ENCODE measurements at regions not wholly inside any gene's neighbourhood (a gene's known extent, or its start where the extent isn't known, plus 50 kb on each side); places are given as distances from the start of the nearest gene placed in this dataset.

GRCh38 chr3:132222868-132223538 is 94.2 kb upstream of the ACP3 start:
- H3K4me2 ChIP-seq: no peak overlapping the region
- no peak for TF ChIP-seq EZH2 (IDR thresholded peaks at IDR 0.05)
- H3K4me3 ChIP-seq: no peak overlapping the region
- Mint-ChIP-seq H3K36me3 (peaks cover 2% of the 10 kb centered on the region), H3K27ac (no peak overlapping the region), H3K4me1 (peaks cover 2% of the 10 kb centered on the region), H3K4me3 (no peak overlapping the region), H3K27me3 (ENCODE audit: insufficient read depth, low read depth) (no peaks in the 10 kb centered on the region), H3K9me3 (no peaks in the 10 kb centered on the region)
- DNase-seq (ENCODE audit: low spot score): peak; percentile 20
- no peak overlapping the region for H3K9ac ChIP-seq
- H3K9me3 ChIP-seq (ENCODE audit: low read depth): no peaks in the 10 kb centered on the region
- no peaks in the 10 kb centered on the region for H3K79me2 ChIP-seq (ENCODE audit: low read depth)
- H3F3A ChIP-seq (ENCODE audit: low read depth): no peaks in the 10 kb centered on the region
- H3K27ac ChIP-seq: no peak overlapping the region
- no peaks in the 10 kb centered on the region for H4K20me1 ChIP-seq (ENCODE audit: low read depth)
- no peak overlapping the region for H2AFZ ChIP-seq (replicated peaks)
- no peaks in the 10 kb centered on the region for H3K27me3 ChIP-seq
- H3K36me3 ChIP-seq: no peaks in the 10 kb centered on the region
- peaks cover 5% of the 10 kb centered on the region for H3K4me1 ChIP-seq

- no peak for TF ChIP-seq EZH2 (IDR thresholded peaks at IDR 0.05)
- H3K4me2 ChIP-seq: no peak overlapping the region
- no peaks in the 10 kb centered on the region for H3K79me2 ChIP-seq (ENCODE audit: low read depth)
- H3K27me3 Mint-ChIP-seq (ENCODE audit: insufficient read depth, low read depth): no peaks in the 10 kb centered on the region
- peaks cover 5% of the 10 kb centered on the region for H3K4me1 ChIP-seq
- no peaks in the 10 kb centered on the region for H3K36me3 ChIP-seq
- H3K9me3 ChIP-seq (ENCODE audit: low read depth): no peaks in the 10 kb centered on the region
- no peaks in the 10 kb centered on the region for H3F3A ChIP-seq (ENCODE audit: low read depth)
- no peak overlapping the region for H3K27ac Mint-ChIP-seq
- no peaks in the 10 kb centered on the region for H3K27me3 ChIP-seq
- peaks cover 2% of the 10 kb centered on the region for H3K36me3 Mint-ChIP-seq
- H3K27ac ChIP-seq: no peak overlapping the region
- no peak for DNase-seq (ENCODE audit: low spot score)
- H3K9me3 Mint-ChIP-seq: no peaks in the 10 kb centered on the region
- no peaks in the 10 kb centered on the region for H4K20me1 ChIP-seq (ENCODE audit: low read depth)
- H2AFZ ChIP-seq (replicated peaks): peak overlapping the region; percentile 3
- H3K4me3 ChIP-seq: no peak overlapping the region
- H3K4me3 Mint-ChIP-seq: no peak overlapping the region
- no peak overlapping the region for H3K9ac ChIP-seq
- H3K4me1 Mint-ChIP-seq: no peaks in the 10 kb centered on the region
Observed at GRCh38 chr3:132225664-132226063, 91.5 kb upstream of the ACP3 start.

GRCh38 chr3:132228923-132229322 is 88.3 kb upstream of the ACP3 start:
- Mint-ChIP-seq H3K27me3 (ENCODE audit: insufficient read depth, low read depth) (peaks cover 4% of the 10 kb centered on the region), H3K36me3 (peaks cover 2% of the 10 kb centered on the region)

GRCh38 chr3:132229641-132230040 is 87.6 kb upstream of the ACP3 start:
- Mint-ChIP-seq H3K9me3 (no peaks in the 10 kb centered on the region), H3K27ac (no peak overlapping the region), H3K4me3 (no peak overlapping the region), H3K4me1 (peaks cover 2% of the 10 kb centered on the region), H3K36me3 (peaks cover 2% of the 10 kb centered on the region), H3K27me3 (ENCODE audit: insufficient read depth, low read depth) (peaks cover 4% of the 10 kb centered on the region)
- no peak overlapping the region for H3K4me3 ChIP-seq
- H3F3A ChIP-seq (ENCODE audit: low read depth): no peaks in the 10 kb centered on the region
- H3K79me2 ChIP-seq (ENCODE audit: low read depth): no peaks in the 10 kb centered on the region
- H2AFZ ChIP-seq (replicated peaks): no peak overlapping the region
- no peak overlapping the region for H3K4me2 ChIP-seq
- TF ChIP-seq CTCF (IDR thresholded peaks at IDR 0.05) (no peak), EZH2phosphoT487 (IDR thresholded peaks at IDR 0.05) (no peak), EZH2 (IDR thresholded peaks at IDR 0.05) (no peak)
- no peak for DNase-seq (ENCODE audit: low spot score)
- no peak overlapping the region for H3K9ac ChIP-seq
- no peak overlapping the region for H3K27ac ChIP-seq
- H3K36me3 ChIP-seq: no peaks in the 10 kb centered on the region
- H3K4me1 ChIP-seq: no peaks in the 10 kb centered on the region
- H3K27me3 ChIP-seq: no peaks in the 10 kb centered on the region
- no peaks in the 10 kb centered on the region for H4K20me1 ChIP-seq (ENCODE audit: low read depth)
- H3K9me3 ChIP-seq (ENCODE audit: low read depth): no peaks in the 10 kb centered on the region

More at GRCh38 chr3:132228923-132229322, 88.3 kb upstream of the ACP3 start:
- TF ChIP-seq EZH2 (IDR thresholded peaks at IDR 0.05) (no peak), EZH2phosphoT487 (IDR thresholded peaks at IDR 0.05) (no peak), CTCF (IDR thresholded peaks at IDR 0.05) (no peak)
- no peaks in the 10 kb centered on the region for H3K36me3 ChIP-seq
- no peak for DNase-seq (ENCODE audit: low spot score)
- Mint-ChIP-seq H3K4me1 (peaks cover 2% of the 10 kb centered on the region), H3K27ac (no peak overlapping the region), H3K4me3 (no peak overlapping the region), H3K9me3 (no peaks in the 10 kb centered on the region)
- H3K27ac ChIP-seq: no peak overlapping the region
- H3K9ac ChIP-seq: no peak overlapping the region
- no peaks in the 10 kb centered on the region for H4K20me1 ChIP-seq (ENCODE audit: low read depth)
- H3K27me3 ChIP-seq: no peaks in the 10 kb centered on the region
- no peaks in the 10 kb centered on the region for H3K9me3 ChIP-seq (ENCODE audit: low read depth)
- H2AFZ ChIP-seq (replicated peaks): no peak overlapping the region
- no peaks in the 10 kb centered on the region for H3K4me1 ChIP-seq
- H3F3A ChIP-seq (ENCODE audit: low read depth): no peaks in the 10 kb centered on the region
- H3K4me3 ChIP-seq: no peak overlapping the region
- H3K79me2 ChIP-seq (ENCODE audit: low read depth): no peaks in the 10 kb centered on the region
- H3K4me2 ChIP-seq: no peak overlapping the region
